Liver (tissue), 3 donors: ENCODE measurements at regions not wholly inside any gene's neighbourhood (a gene's known extent, or its start where the extent isn't known, plus 50 kb on each side); places are given as distances from the start of the nearest gene placed in this dataset.

Source experiments
- ATF3 ChIP-seq: IDR thresholded peaks from 2 replicates; pipeline ENCODE4 v1.6.1; 2016; ENCODE audit warnings: antibody characterized with exemption
- FOXA1 ChIP-seq: IDR thresholded peaks from 2 replicates; pipeline ENCODE4 v1.6.1; 2016; ENCODE audit warnings: antibody characterized with exemption
- JUND ChIP-seq, 2 donors: IDR thresholded peaks; 2 replicates each; pipeline ENCODE4 v1.6.1; 2016; ENCODE audit warnings: antibody characterized with exemption in 2 of 2
- RAD21 ChIP-seq, 2 donors: IDR thresholded peaks; 2 replicates each; pipeline ENCODE4 v1.6.1; 2016; ENCODE audit warnings: antibody characterized with exemption in 2 of 2, mild to moderate bottlenecking in 2 of 2
- REST ChIP-seq: IDR thresholded peaks from 2 replicates; pipeline ENCODE4 v1.6.1; 2016; ENCODE audit warnings: antibody characterized with exemption, mild to moderate bottlenecking
- TF ChIP-seq, protein P1 (sequence below): fragments of 150-350 bp; IDR thresholded peaks from 2 replicates; pipeline ENCODE4 v1.5.1; 2017; ENCODE audit warnings: improper control_type of control experiment, low read depth, low read length; ENCODE audit not compliant: missing input control
- donor health status: healthy.
- donor health status: healthy.

DNA sequence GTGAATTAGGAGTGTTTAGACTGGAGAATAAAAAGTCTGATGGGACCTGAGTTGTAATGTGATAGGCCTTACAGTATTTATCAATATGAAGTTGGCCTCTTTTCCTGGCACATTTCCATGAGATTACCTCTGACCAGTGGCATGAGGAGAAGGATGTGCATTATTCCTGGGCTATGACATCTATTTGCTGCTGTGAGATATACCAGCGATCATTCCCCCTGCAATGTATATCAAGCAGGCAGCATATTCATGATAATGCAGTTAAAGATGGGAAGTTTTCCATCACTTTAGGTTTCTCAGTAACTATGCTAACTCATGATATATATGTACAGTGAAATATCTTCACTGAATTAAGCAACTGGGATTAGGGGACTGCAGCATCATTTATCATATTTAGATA, 142.8 kb upstream of the MBL2 start:
- TF ChIP-seq REST (no peak), FOXA1 (no peak), JUND (IDR thresholded peaks at IDR 0.05) (no peak), RAD21 (IDR thresholded peaks at IDR 0.05) (no peak), ATF3 (no peak)
- TF ChIP-seq, protein P1, sequence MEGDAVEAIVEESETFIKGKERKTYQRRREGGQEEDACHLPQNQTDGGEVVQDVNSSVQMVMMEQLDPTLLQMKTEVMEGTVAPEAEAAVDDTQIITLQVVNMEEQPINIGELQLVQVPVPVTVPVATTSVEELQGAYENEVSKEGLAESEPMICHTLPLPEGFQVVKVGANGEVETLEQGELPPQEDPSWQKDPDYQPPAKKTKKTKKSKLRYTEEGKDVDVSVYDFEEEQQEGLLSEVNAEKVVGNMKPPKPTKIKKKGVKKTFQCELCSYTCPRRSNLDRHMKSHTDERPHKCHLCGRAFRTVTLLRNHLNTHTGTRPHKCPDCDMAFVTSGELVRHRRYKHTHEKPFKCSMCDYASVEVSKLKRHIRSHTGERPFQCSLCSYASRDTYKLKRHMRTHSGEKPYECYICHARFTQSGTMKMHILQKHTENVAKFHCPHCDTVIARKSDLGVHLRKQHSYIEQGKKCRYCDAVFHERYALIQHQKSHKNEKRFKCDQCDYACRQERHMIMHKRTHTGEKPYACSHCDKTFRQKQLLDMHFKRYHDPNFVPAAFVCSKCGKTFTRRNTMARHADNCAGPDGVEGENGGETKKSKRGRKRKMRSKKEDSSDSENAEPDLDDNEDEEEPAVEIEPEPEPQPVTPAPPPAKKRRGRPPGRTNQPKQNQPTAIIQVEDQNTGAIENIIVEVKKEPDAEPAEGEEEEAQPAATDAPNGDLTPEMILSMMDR: no peak
